SK-N-SH (cell line): ENCODE measurements at regions not wholly inside any gene's neighbourhood (a gene's known extent, or its start where the extent isn't known, plus 50 kb on each side); places are given as distances from the start of the nearest gene placed in this dataset.

Source experiments
- CTCF ChIA-PET: fragments of 300-600, 350-600 bp; formaldehyde crosslinking; extraction: SDS; loops from one replicate; lab custom pipeline; 2021; lab: Yijun Ruan, JAX
- POLR2A ChIA-PET: fragments of 350-600 bp; sonication (Branson Sonifier 250); formaldehyde crosslinking; extraction: SDS; loops from one replicate; lab custom pipeline; 2020; ENCODE audit warnings: antibody characterized with exemption, inconsistent platforms; lab: Yijun Ruan, JAX
- DNase-seq: peaks from one replicate; pipeline ENCODE4 v3.0.0; 2012
- H2AFZ ChIP-seq: fragments of 200-600 bp; sonication (generic); 2 replicates; pipeline ENCODE4 v1.8.1; 2016; ENCODE audit warnings: antibody characterized with exemption, mild to moderate bottlenecking, low read depth
- H3F3A ChIP-seq: fragments of 200-600 bp; sonication (generic); replicated peaks from 2 replicates; pipeline ENCODE3; 2016; ENCODE audit warnings: antibody characterized with exemption, mild to moderate bottlenecking; ENCODE audit not compliant: insufficient read depth
- H3K27ac ChIP-seq, 2 experiments: fragments of 200-500 bp in 1 of 2; fragments of 200-600 bp in 1 of 2; sonication (Bioruptor generic) in 1 of 2; sonication (generic), shearing (Covaris generic) in 1 of 2; 2 replicates each; pipeline versions ENCODE4 v1.5.1 to v1.6.1; 2014 to 2016; ENCODE audit warnings: low read depth in 2 of 2, inconsistent platforms in 1 of 2, low read length in 1 of 2, mild to moderate bottlenecking in 1 of 2, mixed read lengths in 1 of 2
- H3K27me3 ChIP-seq: fragments of 200-600 bp; sonication (generic), shearing (Covaris generic); 2 replicates; pipeline ENCODE4 v1.6.1; 2016; ENCODE audit warnings: mixed run types; ENCODE audit not compliant: insufficient read depth
- H3K36me3 ChIP-seq, 2 experiments: fragments of 200-500 bp in 1 of 2; fragments of 200-600 bp in 1 of 2; sonication (Bioruptor generic) in 1 of 2; sonication (generic) in 1 of 2; replicated peaks in 1 of 2; 2 replicates each; pipeline versions ENCODE3 to v1.5.1; 2014 to 2016; ENCODE audit warnings: low read length in 1 of 2, mild to moderate bottlenecking in 1 of 2; ENCODE audit not compliant: insufficient read depth in 2 of 2, control insufficient read depth in 1 of 2
- H3K4me1 ChIP-seq, 2 experiments: fragments of 200-500 bp in 1 of 2; fragments of 200-600 bp in 1 of 2; sonication (Bioruptor generic) in 1 of 2; sonication (generic), shearing (Covaris generic) in 1 of 2; 2 replicates each; pipeline versions ENCODE4 v1.5.1 to v1.6.1; 2014 to 2016; ENCODE audit warnings: low read depth in 1 of 2, low read length in 1 of 2, mixed run types in 1 of 2; ENCODE audit not compliant: insufficient read depth in 2 of 2, control insufficient read depth in 1 of 2
- H3K4me2 ChIP-seq: fragments of 200-600 bp; sonication (generic), shearing (Covaris generic); 2 replicates; pipeline ENCODE4 v1.6.1; 2017; ENCODE audit warnings: mixed run types
- H3K4me3 ChIP-seq, 2 experiments: fragments of 200-500 bp in 1 of 2; fragments of 200-600 bp in 1 of 2; sonication (Bioruptor generic) in 1 of 2; sonication (generic), shearing (Covaris generic) in 1 of 2; 2 replicates each; pipeline versions ENCODE4 v1.5.1 to v1.8.1; 2014 to 2016; ENCODE audit warnings: low read depth in 2 of 2, inconsistent platforms in 1 of 2, low read length in 1 of 2, mild to moderate bottlenecking in 1 of 2, mixed read lengths in 1 of 2, moderate library complexity in 1 of 2
- H3K79me2 ChIP-seq: fragments of 200-600 bp; sonication (generic); 2 replicates; pipeline ENCODE4 v1.8.1; 2017; ENCODE audit warnings: mild to moderate bottlenecking; ENCODE audit not compliant: insufficient read depth
- H3K9ac ChIP-seq: fragments of 200-600 bp; sonication (generic); 2 replicates; pipeline ENCODE4 v1.6.1; 2017; ENCODE audit warnings: mixed run types
- H3K9me2 ChIP-seq: fragments of 200-600 bp; sonication (generic); 2 replicates; pipeline ENCODE4 v1.6.1; 2017; ENCODE audit warnings: mixed run types
- H3K9me3 ChIP-seq: fragments of 200-600 bp; sonication (generic); 2 replicates; pipeline ENCODE4 v1.6.1; 2017; ENCODE audit warnings: mixed run types, mild to moderate bottlenecking, moderate library complexity
- H4K20me1 ChIP-seq: fragments of 200-600 bp; sonication (generic); 2 replicates; pipeline ENCODE4 v1.6.1; 2017; ENCODE audit warnings: mild to moderate bottlenecking, mixed run types; ENCODE audit not compliant: insufficient read depth
- EP300 ChIP-seq, 2 experiments: IDR thresholded peaks; 2 replicates each; pipeline versions ENCODE4 v1.4.0 to v1.6.1; 2012; ENCODE audit warnings: borderline replicate concordance in 1 of 2, low read depth in 1 of 2, low read length in 1 of 2
- FOXM1 ChIP-seq: IDR thresholded peaks from 2 replicates; pipeline ENCODE4 v1.4.0; 2012; ENCODE audit warnings: low read depth, mild to moderate bottlenecking
- GABPA ChIP-seq: IDR thresholded peaks from 2 replicates; pipeline ENCODE4 v1.4.0; 2012; ENCODE audit warnings: low read depth, mild to moderate bottlenecking
- GATA2 ChIP-seq: sonication (generic); formaldehyde crosslinking; IDR thresholded peaks from 2 replicates; pipeline ENCODE4 v1.5.0; 2020; ENCODE audit warnings: mild to moderate bottlenecking, missing genetic modification reagents
- IRF3 ChIP-seq: fragments of 150-350 bp; IDR thresholded peaks from 2 replicates; pipeline ENCODE4 v1.6.1; 2016; ENCODE audit warnings: mild to moderate bottlenecking, low read depth, low read length
- JUND ChIP-seq: IDR thresholded peaks from 2 replicates; pipeline ENCODE4 v1.4.0; 2012
- MAX ChIP-seq: IDR thresholded peaks from 2 replicates; pipeline ENCODE4 v1.4.0; 2012; ENCODE audit warnings: low read depth
- NFIC ChIP-seq: IDR thresholded peaks from 2 replicates; pipeline ENCODE4 v1.4.0; 2012; ENCODE audit warnings: borderline replicate concordance
- NRF1 ChIP-seq: IDR thresholded peaks from 2 replicates; pipeline ENCODE4 v1.6.1; 2012; ENCODE audit warnings: low read depth, mild to moderate bottlenecking, low read length
- POLR2AphosphoS5 ChIP-seq: IDR thresholded peaks from 2 replicates; pipeline ENCODE4 v1.6.1; 2012; ENCODE audit warnings: low read depth, low read length
- RAD21 ChIP-seq: IDR thresholded peaks from 2 replicates; pipeline ENCODE4 v1.6.1; 2012; ENCODE audit warnings: mild to moderate bottlenecking, low read length
- RCOR1 ChIP-seq: fragments of 150-350 bp; IDR thresholded peaks from 2 replicates; pipeline ENCODE4 v1.6.1; 2017; ENCODE audit warnings: antibody characterized with exemption, low read length
- REST ChIP-seq: IDR thresholded peaks from 2 replicates; pipeline ENCODE4 v1.6.1; 2012; ENCODE audit warnings: mild to moderate bottlenecking, low read depth, low read length, moderate library complexity
- RXRA ChIP-seq: IDR thresholded peaks from 2 replicates; pipeline ENCODE4 v1.4.0; 2012; ENCODE audit warnings: low read depth, mild to moderate bottlenecking, borderline replicate concordance
- SIN3A ChIP-seq: IDR thresholded peaks from 2 replicates; pipeline ENCODE4 v1.6.1; 2012; ENCODE audit warnings: low read depth, mild to moderate bottlenecking, low read length, moderate library complexity, borderline replicate concordance
- SMC3 ChIP-seq: IDR thresholded peaks from 2 replicates; pipeline ENCODE4 v1.6.1; 2012; ENCODE audit warnings: low read depth, low read length, improper control_type of control experiment
- TAF1 ChIP-seq: IDR thresholded peaks from 2 replicates; pipeline ENCODE4 v1.6.1; 2012; ENCODE audit warnings: low read depth, mild to moderate bottlenecking, low read length, moderate library complexity, borderline replicate concordance
- USF2 ChIP-seq: fragments of 150-350 bp; IDR thresholded peaks from 2 replicates; pipeline ENCODE4 v1.6.1; 2017; ENCODE audit warnings: antibody characterized with exemption, low read length, low read depth, borderline replicate concordance
- YY1 ChIP-seq: IDR thresholded peaks from 2 replicates; pipeline ENCODE4 v1.4.0; 2012; ENCODE audit warnings: low read depth, mild to moderate bottlenecking
- ZBTB33 ChIP-seq: IDR thresholded peaks from 2 replicates; pipeline ENCODE4 v1.4.0; 2012; ENCODE audit warnings: low read depth, borderline replicate concordance
- WGBS: methylation state at CpG from one replicate; pipeline ENCODE4 v1.1.6; 2017; ENCODE audit warnings: low lambda C conversion rate; 5-methylcytosine and 5-hydroxymethylcytosine counted together

GRCh38 chr10:55237462-55237861 lies 436.4 kb upstream of the PCDH15 start (continued):
- TF ChIP-seq USF2 (no peak), JUND (no peak)

- Histone ChIP-seq H3K4me1 (no peaks in the 10 kb centered on the region), H3K4me3 (no peak overlapping the region), H3K9ac (no peak overlapping the region), H3K9me3 (no peaks in the 10 kb centered on the region; the same call in 1 of the 2 replicates), H3K4me2 (no peak overlapping the region), H3F3A (no peaks in the 10 kb centered on the region), H3K79me2 (no peaks in the 10 kb centered on the region), H4K20me1 (no peaks in the 10 kb centered on the region), H3K36me3 (peaks cover 0 to 3% of the 10 kb centered on the region in 2 experiments), H2AFZ (no peak overlapping the region), H3K27me3 (no peaks in the 10 kb centered on the region), H3K9me2 (no peaks in the 10 kb centered on the region), H3K27ac (no peak overlapping the region)
- TF ChIP-seq RAD21 (no peak), NFIC (no peak), JUND (no peak), RCOR1 (no peak), SMC3 (no peak), POLR2AphosphoS5 (no peak), EP300 (IDR thresholded peaks at IDR 0.05; ENCODE audit: borderline replicate concordance in 1 of 2, low read depth in 1 of 2, low read length in 1 of 2) (no peak), FOXM1 (no peak), MAX (no peak), TAF1 (no peak), YY1 (no peak), IRF3 (no peak), RXRA (no peak), GATA2 (CRISPR knock-in tag) (no peak), SIN3A (no peak), NRF1 (no peak)
- no peak for DNase-seq
- ChIA-PET POLR2A (no interaction called here), CTCF (no interaction called here)
Observed at GRCh38 chr10:55233505-55233904, 432.5 kb upstream of the PCDH15 start.

- DNase-seq: no peak
- Histone ChIP-seq H3K27ac (no peak overlapping the region), H4K20me1 (no peaks in the 10 kb centered on the region), H3K4me1 (no peaks in the 10 kb centered on the region), H3K79me2 (no peaks in the 10 kb centered on the region), H3K9me2 (no peaks in the 10 kb centered on the region), H3K9ac (no peak overlapping the region), H3K9me3 (no peaks in the 10 kb centered on the region; the same call in 1 of the 2 replicates), H3F3A (no peaks in the 10 kb centered on the region), H3K36me3 (peaks cover 0 to 3% of the 10 kb centered on the region in 2 experiments), H3K4me2 (no peak overlapping the region), H3K27me3 (no peaks in the 10 kb centered on the region), H2AFZ (no peak overlapping the region), H3K4me3 (no peak overlapping the region)
- WGBS: 70% methylated on average over 3 of the region's 3 CpGs
- CTCF ChIA-PET: no interaction called here
- POLR2A ChIA-PET: no interaction called here
- no peak for TF ChIP-seq GATA2 (CRISPR knock-in tag)
- no peak for TF ChIP-seq TAF1
- no peak for TF ChIP-seq JUND
- no peak for TF ChIP-seq NRF1
- no peak for TF ChIP-seq RXRA
- TF ChIP-seq REST: no peak
- TF ChIP-seq GABPA: no peak
- TF ChIP-seq NFIC: no peak
- TF ChIP-seq ZBTB33: no peak
Observed at GRCh38 chr10:55233090-55233489, 432.1 kb upstream of the PCDH15 start.
